ENCODE measurements at regions not wholly inside any gene's neighbourhood (a gene's known extent, or its start where the extent isn't known, plus 50 kb on each side); places are given as distances from the start of the nearest gene placed in this dataset.

DNA sequence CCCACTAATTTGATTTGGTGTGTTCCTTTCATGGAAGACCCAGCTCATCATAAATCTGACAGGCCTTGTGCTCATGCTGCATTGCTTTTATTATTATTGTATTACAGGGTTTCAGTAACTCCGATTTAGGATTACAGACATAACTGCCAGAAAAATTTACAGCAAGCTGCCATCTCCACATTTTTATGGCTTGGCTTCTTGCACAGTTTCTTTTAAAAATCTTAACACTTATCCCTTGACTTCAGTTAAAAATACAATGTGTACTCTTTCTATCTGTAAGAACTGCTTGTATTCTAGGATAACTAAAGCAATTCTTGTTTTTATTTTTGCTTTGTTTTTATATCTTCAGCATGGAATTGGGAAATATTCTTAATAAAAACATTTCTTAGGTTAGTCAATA is 612.2 kb downstream of the DIPK2A start:
- TF ChIP-seq NFRKB (IDR thresholded peaks at IDR 0.05) (no peak), HDGF (IDR thresholded peaks at IDR 0.05; ENCODE audit: borderline replicate concordance) (no peak), ARNT (IDR thresholded peaks at IDR 0.05) (no peak), BHLHE40 (IDR thresholded peaks at IDR 0.05; ENCODE audit: borderline replicate concordance) (no peak), SUZ12 (IDR thresholded peaks at IDR 0.05) (no peak), FOXM1 (IDR thresholded peaks at IDR 0.05; ENCODE audit: borderline replicate concordance) (no peak), TARDBP (IDR thresholded peaks at IDR 0.05) (no peak), FOXK2 (IDR thresholded peaks at IDR 0.05) (no peak)
